GM19468 (cell line): ENCODE measurements at regions not wholly inside any gene's neighbourhood (a gene's known extent, or its start where the extent isn't known, plus 50 kb on each side); places are given as distances from the start of the nearest gene placed in this dataset.
"Not testable (repeated sequence)": the region's sequence is repeated elsewhere in the genome, so short reads cannot be mapped to it uniquely, and the experiment has no call there.

Experiments
- ATAC-seq: cut with Tn5 transposase; IDR thresholded peaks from one replicate; pipeline ENCODE4 v1.9.1; 2021; ENCODE audit warnings: mild to moderate bottlenecking, moderate library complexity, moderate number of reproducible peaks; ENCODE audit not compliant: unreplicated experiment; ENCODE audit errors: extremely low read depth

DNA sequence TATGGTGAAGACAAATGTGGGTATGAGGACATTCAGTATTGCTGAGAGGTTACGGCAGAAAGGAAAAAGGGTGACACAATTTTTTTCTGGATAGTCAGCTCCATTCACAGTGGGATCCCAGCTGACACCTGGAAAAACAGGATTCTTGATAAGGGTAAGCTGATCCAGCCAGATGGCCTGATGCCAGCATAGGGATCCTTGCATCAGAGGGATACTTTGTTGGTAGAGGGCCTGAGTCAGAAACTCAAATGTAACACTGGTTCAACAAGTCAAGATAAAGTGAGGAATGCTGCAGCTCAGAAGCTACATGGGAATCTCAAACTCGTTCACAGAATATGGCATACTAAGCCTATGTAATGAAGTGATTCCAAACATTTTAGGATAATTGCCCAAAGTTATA is 726.7 kb downstream of the C4orf33 start:
- ATAC-seq = no peak

DNA sequence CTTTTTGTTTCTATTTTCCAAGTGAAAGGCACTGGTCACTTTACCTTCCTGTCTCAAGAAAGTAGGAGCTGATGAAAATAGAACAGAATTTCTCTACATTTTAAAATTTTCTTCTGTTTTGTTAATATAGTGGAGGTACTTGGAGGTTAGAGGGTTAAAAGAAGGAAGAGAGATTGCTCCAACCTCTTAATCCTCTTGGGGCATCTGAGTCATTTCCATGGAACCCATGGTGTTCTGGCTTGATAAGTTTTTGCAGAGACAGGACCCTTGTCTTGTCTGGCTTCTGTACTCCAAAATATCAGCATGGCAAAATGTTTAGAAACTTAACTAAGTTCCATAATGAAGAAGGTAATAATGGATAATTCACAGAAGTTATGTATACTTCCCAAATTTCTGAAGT is 727.2 kb downstream of the C4orf33 start:
- ATAC-seq = no peak

GRCh38 chr4:129829373-129829772 is 733.4 kb downstream of the C4orf33 start:
- no peak for ATAC-seq

DNA sequence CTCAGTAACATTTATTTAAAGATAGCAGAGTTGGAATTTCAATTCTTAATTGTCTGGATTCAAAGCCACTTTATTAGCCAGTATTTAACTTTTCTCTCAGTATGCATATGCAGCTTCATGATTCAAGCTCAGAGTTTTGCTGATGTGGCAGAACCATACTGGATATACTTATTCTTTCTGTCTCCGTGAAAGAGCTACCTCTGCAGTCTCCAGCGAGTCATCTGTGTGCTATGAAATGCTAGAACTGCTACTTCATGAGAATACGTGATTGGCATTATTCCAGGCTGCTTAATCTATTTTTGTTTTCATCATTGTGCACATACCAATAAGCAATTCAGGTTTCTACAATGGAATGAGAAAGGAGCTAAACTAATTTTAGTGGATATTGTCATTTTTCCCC is 743.7 kb downstream of the C4orf33 start:
- ATAC-seq = no peak

DNA sequence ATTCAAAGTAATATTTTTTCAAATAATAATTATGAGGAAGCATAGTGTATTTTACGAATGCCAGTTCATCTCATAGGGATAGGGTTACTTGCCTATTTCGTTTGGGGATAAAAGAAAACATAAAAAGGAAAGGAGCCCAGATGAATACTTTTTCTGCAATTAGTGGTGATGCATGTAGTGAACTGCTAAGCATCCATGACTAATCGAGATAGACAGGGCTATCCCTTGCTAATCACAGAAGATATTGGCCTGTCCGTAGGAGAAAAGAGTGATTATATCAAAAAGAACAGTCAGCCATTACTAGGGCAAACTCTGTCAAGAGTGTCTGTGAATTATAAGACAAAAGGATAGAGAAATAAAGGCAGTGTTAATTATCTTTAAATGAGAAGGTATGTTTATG is 746.1 kb downstream of the C4orf33 start:
- no peak for ATAC-seq

GRCh38 chr4:129852434-129852833 is 756.5 kb downstream of the C4orf33 start:
- no peak for ATAC-seq

DNA sequence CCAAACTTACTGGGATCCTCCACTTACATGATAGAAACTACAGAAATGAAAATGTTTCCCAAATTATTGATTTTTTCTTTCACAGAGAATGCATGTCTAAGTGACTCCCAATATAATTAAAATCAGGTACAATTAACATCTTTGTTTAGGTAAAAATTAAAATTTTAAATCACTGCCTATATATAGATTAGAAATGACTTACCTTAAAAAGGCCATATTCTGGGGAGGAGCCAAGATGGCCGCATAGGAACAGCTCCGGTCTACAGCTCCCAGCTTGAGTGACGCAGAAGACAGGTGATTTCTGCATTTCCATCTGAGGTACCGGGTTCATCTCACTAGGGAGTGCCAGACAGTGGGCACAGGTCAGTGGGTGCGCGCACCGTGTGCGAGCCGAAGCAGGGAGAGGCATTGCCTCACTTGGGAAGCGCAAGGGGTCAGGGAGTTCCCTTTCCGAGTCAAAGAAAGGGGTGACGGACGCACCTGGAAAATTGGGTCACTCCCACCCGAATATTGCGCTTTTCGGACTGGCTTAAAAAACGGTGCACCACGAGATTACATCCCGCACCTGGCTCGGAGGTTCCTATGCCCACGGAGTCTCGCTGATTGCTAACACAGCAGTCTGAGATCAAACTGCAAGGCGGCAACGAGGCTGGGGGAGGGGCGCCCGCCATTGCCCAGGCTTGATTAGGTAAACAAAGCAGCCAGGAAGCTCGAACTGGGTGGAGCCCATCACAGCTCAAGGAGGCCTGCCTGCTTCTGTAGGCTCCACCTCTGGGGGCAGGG is 757.9 kb downstream of the C4orf33 start:
- not testable (repeated sequence) for ATAC-seq

DNA sequence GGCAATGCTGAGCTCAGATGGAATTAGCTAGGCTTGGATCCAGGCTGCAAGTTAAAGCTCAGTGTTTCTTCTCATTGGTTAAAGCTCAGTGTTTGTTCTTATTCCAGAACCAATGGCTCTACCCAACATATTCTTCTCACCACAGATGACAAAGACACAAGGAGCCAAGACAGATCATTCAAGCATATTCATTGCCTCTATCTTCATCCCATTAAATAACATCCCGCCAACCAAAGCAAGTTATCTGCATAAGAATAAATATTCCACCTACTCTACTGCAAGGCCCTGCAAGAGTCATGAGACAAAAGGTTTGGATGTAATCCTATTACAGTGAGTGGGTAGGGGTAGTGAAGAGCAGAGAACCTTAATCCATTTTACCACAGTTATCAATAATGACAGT is 766.5 kb downstream of the C4orf33 start:
- no peak for ATAC-seq

GRCh38 chr4:129863206-129863605 is 767.3 kb downstream of the C4orf33 start:
- ATAC-seq = no peak

DNA sequence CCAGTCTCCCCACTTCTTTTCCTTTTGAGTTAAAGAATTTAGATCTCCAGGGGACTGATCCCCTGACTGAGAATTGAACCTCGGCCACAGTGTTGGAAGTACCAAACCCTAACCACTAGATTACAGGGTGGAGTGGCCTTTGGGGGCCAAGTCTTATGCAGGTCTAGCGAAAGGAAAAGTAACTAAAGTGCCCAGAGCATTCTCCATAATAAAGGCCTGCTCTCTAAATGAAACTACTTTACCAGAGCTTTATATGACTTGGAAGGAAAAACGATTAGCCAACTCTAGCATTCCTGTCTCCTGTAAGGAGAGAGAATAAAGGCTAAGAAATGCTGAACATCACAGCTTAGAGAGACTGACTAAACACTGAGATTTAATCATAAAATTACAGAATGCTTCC is 788.0 kb downstream of the C4orf33 start:
- ATAC-seq = no peak

DNA sequence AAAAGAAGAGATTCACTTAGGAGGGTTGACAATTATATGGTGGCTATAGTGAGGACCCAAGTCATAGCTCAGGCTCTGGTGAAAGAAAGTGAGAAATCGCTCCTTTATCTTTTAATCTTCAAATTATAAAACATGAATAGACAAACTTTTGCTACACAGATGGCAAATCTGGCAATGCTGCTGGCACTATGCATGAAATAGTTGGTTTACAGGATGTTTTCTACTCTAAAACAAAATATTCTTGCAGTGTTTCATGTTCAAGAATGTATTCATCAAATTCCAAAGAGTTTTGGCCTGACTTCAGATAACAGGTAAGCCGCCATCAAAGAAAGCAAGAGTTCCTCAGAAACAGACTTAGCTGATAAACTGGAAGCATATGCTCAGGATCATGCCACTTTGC is 801.2 kb downstream of the C4orf33 start:
- ATAC-seq = no peak

GRCh38 chr4:129899849-129900248 is 803.9 kb downstream of the C4orf33 start:
- ATAC-seq = no peak

- no peak for ATAC-seq
Measured at GRCh38 chr4:129900430-129900953, 804.5 kb downstream of the C4orf33 start.

- no peak for ATAC-seq
Measured at GRCh38 chr4:129901205-129901604, 805.3 kb downstream of the C4orf33 start.

GRCh38 chr4:129903861-129904260 is 807.9 kb downstream of the C4orf33 start:
- ATAC-seq = no peak

DNA sequence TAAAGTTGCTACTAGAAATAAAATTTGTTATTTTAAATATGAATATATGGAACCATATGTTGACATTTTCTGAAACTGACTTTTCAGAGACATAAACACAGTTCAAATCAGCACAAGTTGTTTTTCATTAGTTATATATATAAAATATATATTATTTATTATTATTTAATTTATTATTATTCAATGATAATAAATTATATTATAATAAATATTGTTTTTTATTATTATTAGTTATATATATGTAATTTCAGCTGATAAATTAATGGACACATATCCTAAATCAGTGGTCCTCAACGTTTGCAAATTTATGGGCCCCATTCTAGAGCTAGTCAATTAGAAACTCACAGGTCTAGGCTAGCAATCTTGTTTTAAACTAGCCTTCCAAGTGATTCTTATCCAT is 809.3 kb downstream of the C4orf33 start:
- no peak for ATAC-seq

DNA sequence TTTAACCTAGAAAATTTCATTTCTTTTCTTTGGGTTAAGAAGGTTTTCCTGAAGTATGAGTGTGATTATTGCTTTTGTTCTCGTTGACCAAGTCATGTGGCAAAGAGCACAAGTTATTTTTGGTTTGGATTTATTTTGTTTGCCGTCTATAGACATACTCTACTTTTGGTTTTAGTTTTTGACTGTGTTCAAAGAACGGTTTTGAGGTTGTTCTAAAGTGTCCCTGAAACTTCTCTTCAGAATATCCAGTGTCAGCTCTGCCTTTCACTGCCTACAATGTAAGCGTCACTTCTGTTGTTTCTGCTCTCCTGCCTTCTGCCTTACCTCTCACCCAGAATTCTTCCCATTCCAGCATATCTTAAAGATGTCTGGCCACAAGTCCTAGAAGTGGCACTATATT is 812.2 kb downstream of the C4orf33 start:
- ATAC-seq = no peak

DNA sequence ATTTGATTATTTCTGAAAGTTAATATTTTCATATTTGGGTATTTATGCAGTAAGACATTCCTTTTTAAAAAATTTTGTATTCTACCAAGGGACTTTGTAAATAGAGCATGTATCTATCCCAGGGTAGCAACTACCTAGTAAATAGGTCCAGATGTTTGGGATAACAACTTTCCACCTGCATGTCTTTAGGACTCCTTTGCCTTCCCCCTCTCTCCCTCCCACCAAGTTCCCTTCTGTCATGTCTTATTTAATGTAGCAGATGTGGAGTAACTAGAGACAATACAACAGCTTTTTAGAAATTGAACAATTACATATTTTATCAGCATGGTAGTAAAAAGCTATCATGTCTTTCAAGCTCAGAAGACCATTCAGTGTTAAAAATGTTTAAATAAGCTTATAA is 821.0 kb downstream of the C4orf33 start:
- no peak for ATAC-seq

- ATAC-seq = no peak
Measured at GRCh38 chr4:129917651-129918050, 821.7 kb downstream of the C4orf33 start.

DNA sequence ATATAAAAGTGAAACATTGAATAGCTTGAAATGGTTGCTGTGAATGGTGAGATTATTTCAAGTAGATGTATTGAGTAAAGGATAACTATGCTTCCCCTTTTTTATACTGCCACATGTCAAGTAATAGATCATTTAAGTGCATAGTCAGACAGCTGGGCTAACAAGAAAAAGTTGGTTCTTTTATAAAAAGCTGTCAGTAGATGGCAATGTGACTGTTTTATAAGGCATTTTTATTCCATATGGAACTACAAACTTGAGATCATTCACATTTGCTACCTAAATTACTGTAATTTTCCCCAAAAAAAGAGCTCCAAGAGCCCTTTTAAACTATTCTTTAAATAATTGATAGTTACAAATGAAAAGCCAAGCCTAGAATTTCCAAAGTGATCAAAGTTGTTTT is 831.0 kb downstream of the C4orf33 start:
- no peak for ATAC-seq

DNA sequence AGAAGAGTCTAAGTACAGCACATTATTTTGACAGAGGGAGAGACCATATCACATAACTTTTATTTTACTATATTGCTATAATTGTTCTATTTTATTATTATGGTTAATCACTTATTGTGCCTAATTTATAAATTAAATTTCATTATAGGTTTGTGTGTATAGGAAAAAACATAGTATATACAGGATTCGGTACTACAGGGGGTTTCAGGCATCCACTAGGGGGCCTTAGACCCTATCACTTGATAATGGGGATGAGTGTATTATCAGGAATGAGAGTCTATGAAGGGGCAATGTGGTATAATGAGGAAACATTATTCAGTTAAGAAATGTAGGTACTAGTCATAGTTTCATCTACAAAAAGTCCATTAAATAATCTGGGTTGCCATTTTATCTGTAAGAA is 833.1 kb downstream of the C4orf33 start:
- no peak for ATAC-seq

DNA sequence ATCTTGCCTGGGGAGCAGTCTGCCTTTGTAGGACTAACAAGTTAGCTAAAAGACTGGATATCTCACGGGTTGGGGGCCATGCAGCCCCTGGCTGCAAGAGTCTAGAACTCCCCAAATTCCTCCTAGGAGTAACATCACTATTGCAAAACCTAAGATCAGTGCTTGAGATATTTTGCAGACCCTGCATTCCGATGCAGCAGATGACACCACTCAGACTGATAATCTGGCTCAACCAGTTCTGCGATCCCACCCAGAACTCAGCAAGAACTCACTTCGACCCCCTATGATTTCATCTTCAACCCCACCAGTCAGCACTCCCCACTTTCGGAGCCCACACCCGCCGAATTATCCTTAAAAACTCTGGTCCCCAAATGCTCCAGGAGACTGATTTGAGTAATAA is 834.0 kb downstream of the C4orf33 start:
- ATAC-seq = no peak
